IMR-90 (cell line): ENCODE measurements at regions not wholly inside any gene's neighbourhood (a gene's known extent, or its start where the extent isn't known, plus 50 kb on each side); places are given as distances from the start of the nearest gene placed in this dataset.

ENCODE experiments used
- ATAC-seq: fragments of 200-7000 bp; cut with Tn5 transposase; 2 replicates; pipeline ENCODE4 v1.9.1; 2020; ENCODE audit warnings: low read depth, mild to moderate bottlenecking, moderate library complexity
- BruUV-seq: library from RNA; stranded (reverse); fragments of 400-500 nt; replicated peaks from 2 replicates; lab custom pipeline; 2021; lab: Mats Ljungman, UMichigan
- CTCF ChIA-PET: fragments of 300-600 bp; formaldehyde crosslinking; extraction: SDS; loops from one replicate; lab custom pipeline; 2021; ENCODE audit warnings: antibody characterized with exemption; lab: Yijun Ruan, JAX
- POLR2A ChIA-PET: fragments of 300-600 bp; sonication (Branson Sonifier 250); formaldehyde crosslinking; loops from one replicate; lab custom pipeline; 2022; ENCODE audit warnings: antibody characterized with exemption; ENCODE audit not compliant: unreplicated experiment; lab: Charles Lee
- DNase-seq: peaks from one replicate; pipeline ENCODE4 v3.0.0; 2013
- H2AFZ ChIP-seq: replicated peaks from 2 replicates; pipeline ENCODE3; 2013; ENCODE audit warnings: low read length, mild to moderate bottlenecking; ENCODE audit not compliant: poor library complexity
- H2AK5ac ChIP-seq: 2 replicates; pipeline ENCODE4 v1.6.1; 2013; ENCODE audit warnings: low read depth, low read length, inconsistent platforms
- H2AK9ac ChIP-seq: replicated peaks from 2 replicates; pipeline ENCODE3; 2013; ENCODE audit warnings: mild to moderate bottlenecking, low read depth, low read length, moderate library complexity; ENCODE audit not compliant: poor library complexity
- H2BK120ac ChIP-seq: 2 replicates; pipeline ENCODE4 v1.6.1; 2013; ENCODE audit warnings: low read depth, low read length, inconsistent platforms
- H2BK15ac ChIP-seq: 3 replicates; pipeline ENCODE4 v1.6.1; 2013; ENCODE audit warnings: low read depth, low read length, inconsistent platforms
- H2BK20ac ChIP-seq: 2 replicates; pipeline ENCODE4 v1.6.1; 2013; ENCODE audit warnings: low read depth, mild to moderate bottlenecking, inconsistent platforms, low read length, moderate library complexity
- H2BK5ac ChIP-seq: 2 replicates; pipeline ENCODE4 v1.6.1; 2013; ENCODE audit warnings: mild to moderate bottlenecking, low read depth, low read length, inconsistent platforms; ENCODE audit not compliant: poor library complexity, severe bottlenecking
- H3K14ac ChIP-seq: replicated peaks from 2 replicates; pipeline ENCODE4 v1.6.1; 2013; ENCODE audit warnings: low read depth, low read length, inconsistent platforms
- H3K18ac ChIP-seq: 2 replicates; pipeline ENCODE4 v1.6.1; 2013; ENCODE audit warnings: low read depth, low read length, control low read depth
- H3K23ac ChIP-seq: 2 replicates; pipeline ENCODE4 v1.6.1; 2013; ENCODE audit warnings: low read depth, low read length, inconsistent platforms
- H3K27ac ChIP-seq: 2 replicates; pipeline ENCODE4 v1.5.1; 2013; ENCODE audit warnings: mild to moderate bottlenecking, control low read depth, low read length; ENCODE audit not compliant: insufficient read depth
- H3K27me3 ChIP-seq: 2 replicates; pipeline ENCODE4 v1.6.1; 2013; ENCODE audit warnings: low read length; ENCODE audit not compliant: control insufficient read depth, insufficient read depth
- H3K36me3 ChIP-seq: 2 replicates; pipeline ENCODE4 v1.6.1; 2013; ENCODE audit warnings: low read length, mixed read lengths; ENCODE audit not compliant: control insufficient read depth, insufficient read depth
- H3K4ac ChIP-seq: 2 replicates; pipeline ENCODE4 v1.6.1; 2013; ENCODE audit warnings: low read depth, low read length, inconsistent platforms
- H3K4me1 ChIP-seq: 2 replicates; pipeline ENCODE4 v1.6.1; 2013; ENCODE audit warnings: low read length, mixed read lengths; ENCODE audit not compliant: control insufficient read depth, insufficient read depth
- H3K4me2 ChIP-seq: 2 replicates; pipeline ENCODE4 v1.6.1; 2013; ENCODE audit warnings: low read depth, mild to moderate bottlenecking, control low read depth, low read length, moderate library complexity
- H3K4me3 ChIP-seq: 2 replicates; pipeline ENCODE4 v1.5.1; 2013; ENCODE audit warnings: low read depth, mild to moderate bottlenecking, control low read depth, low read length, moderate library complexity; ENCODE audit not compliant: insufficient read depth
- H3K56ac ChIP-seq: 2 replicates; pipeline ENCODE4 v1.6.1; 2013; ENCODE audit warnings: low read length, inconsistent platforms; ENCODE audit not compliant: insufficient read depth; ENCODE audit errors: extremely low read depth
- H3K79me1 ChIP-seq, 2 experiments: 2 replicates each; pipeline ENCODE4 v1.6.1; 2013; ENCODE audit warnings: low read length in 2 of 2, inconsistent platforms in 1 of 2, low read depth in 1 of 2
- H3K9ac ChIP-seq: 2 replicates; pipeline ENCODE4 v1.6.1; 2013; ENCODE audit warnings: low read depth, low read length, control low read depth
- H3K9me1 ChIP-seq: 2 replicates; pipeline ENCODE4 v1.6.1; 2013; ENCODE audit warnings: low read length, inconsistent platforms; ENCODE audit not compliant: insufficient read depth
- H3K9me3 ChIP-seq: 2 replicates; pipeline ENCODE4 v1.6.1; 2013; ENCODE audit warnings: low read length; ENCODE audit not compliant: control insufficient read depth, insufficient read depth
- H4K20me1 ChIP-seq: 2 replicates; pipeline ENCODE4 v1.6.1; 2013; ENCODE audit warnings: low read length, inconsistent platforms; ENCODE audit not compliant: insufficient read depth
- H4K5ac ChIP-seq: 2 replicates; pipeline ENCODE4 v1.6.1; 2013; ENCODE audit warnings: mild to moderate bottlenecking, low read depth, low read length, control low read depth
- H4K8ac ChIP-seq, 2 experiments: 2 replicates each; pipeline ENCODE4 v1.6.1; 2013; ENCODE audit warnings: low read depth in 2 of 2, low read length in 2 of 2, control low read depth in 1 of 2, inconsistent platforms in 1 of 2
- H4K91ac ChIP-seq: 2 replicates; pipeline ENCODE4 v1.6.1; 2013; ENCODE audit warnings: low read depth, low read length, inconsistent platforms; ENCODE audit not compliant: insufficient read depth
- MAFK ChIP-seq: IDR thresholded peaks from 2 replicates; pipeline ENCODE4 v1.6.1; 2012; ENCODE audit warnings: low read depth, low read length, improper control_type of control experiment
- NFE2L2 ChIP-seq: fragments of 150-350 bp; IDR thresholded peaks from 2 replicates; pipeline ENCODE4 v1.6.1; 2016; ENCODE audit warnings: low read depth, mild to moderate bottlenecking, low read length
- POLR2A ChIP-seq: IDR thresholded peaks from 2 replicates; pipeline ENCODE4 v1.6.1; 2012; ENCODE audit warnings: mild to moderate bottlenecking, low read depth, low read length
- RAD21 ChIP-seq: IDR thresholded peaks from 2 replicates; pipeline ENCODE4 v1.6.1; 2012; ENCODE audit warnings: low read length, improper control_type of control experiment
- RFX5 ChIP-seq: IDR thresholded peaks from 2 replicates; pipeline ENCODE4 v1.8.0; 2012; ENCODE audit warnings: low read depth, mild to moderate bottlenecking, low read length, moderate library complexity
- SMC3 ChIP-seq: fragments of 150-350 bp; IDR thresholded peaks from 2 replicates; pipeline ENCODE4 v1.6.1; 2016; ENCODE audit warnings: low read depth, mild to moderate bottlenecking, antibody characterized with exemption, low read length, moderate library complexity
- USF2 ChIP-seq: fragments of 150-350 bp; IDR thresholded peaks from 2 replicates; pipeline ENCODE4 v1.6.1; 2017; ENCODE audit warnings: mild to moderate bottlenecking, antibody characterized with exemption, low read length, low read depth
- WGBS, 2 experiments: methylation state at CpG; one replicate each; pipeline versions ENCODE4 v1.1.5 to v1.1.7; 2013; ENCODE audit warnings: missing lambda C conversion rate in 2 of 2; ENCODE audit not compliant: insufficient read length in 1 of 2; ENCODE audit errors: extremely low coverage in 2 of 2; 5-methylcytosine and 5-hydroxymethylcytosine counted together
- dilution Hi-C: fragments of 300-500 bp; cut with HindIII; formaldehyde crosslinking; loops from one replicate; pipeline ENCODE4 v1.14.3; 2018; ENCODE audit warnings: low sequenced_read_pairs; ENCODE audit not compliant: unreplicated experiment
- in situ Hi-C: fragments of 300-500 bp; cut with MboI; formaldehyde crosslinking; loops from 3 replicates; pipeline ENCODE4 v1.14.3; 2019; ENCODE audit warnings: low sequenced_read_pairs, inconsistent platforms, mixed read lengths
- intact Hi-C: fragments of 100-400 bp; cut with micrococcal nuclease; formaldehyde crosslinking; loops from 2 replicates; pipeline ENCODE4 v1.10.0; 2022

- Histone ChIP-seq H3K79me1 (no peaks in the 10 kb centered on the region), H2BK5ac (no peak overlapping the region), H3K56ac (no peak overlapping the region), H4K20me1 (no peaks in the 10 kb centered on the region), H3K27ac (no peak overlapping the region), H4K91ac (no peak overlapping the region), H3K18ac (no peak overlapping the region), H2BK15ac (no peak overlapping the region), H3K36me3 (no peaks in the 10 kb centered on the region), H2AK5ac (no peak overlapping the region), H3K4me1 (no peaks in the 10 kb centered on the region; the same call in 1 of the 2 replicates), H3K27me3 (no peaks in the 10 kb centered on the region), H2BK120ac (no peak overlapping the region), H3K4me2 (no peak overlapping the region), H3K4me3 (no peak overlapping the region), H2AFZ (no peak overlapping the region), H3K9ac (no peak overlapping the region), H3K23ac (no peak overlapping the region), H3K4ac (no peak overlapping the region), H3K9me1 (no peaks in the 10 kb centered on the region), H2AK9ac (no peak overlapping the region), H2BK20ac (no peak overlapping the region), H4K8ac (no peak overlapping the region), H3K14ac (no peak overlapping the region), H4K5ac (no peak overlapping the region), H3K9me3 (no peaks in the 10 kb centered on the region)
- WGBS, 2 experiments, result no CpG with 5 or more reads among the region's 3 CpGs
- dilution Hi-C loops (no loop called here), in situ Hi-C loops (no loop called here), intact Hi-C loops (no loop called here)
- no peak for DNase-seq
- POLR2A ChIA-PET, result no interaction called here
- ATAC-seq, result no peak
- no peak for TF ChIP-seq NFE2L2
- TF ChIP-seq RFX5, result no peak
- TF ChIP-seq MAFK, result no peak
- no peak for TF ChIP-seq USF2
- no peak for TF ChIP-seq RAD21
- no peak for TF ChIP-seq SMC3
- TF ChIP-seq POLR2A, result no peak
- CTCF ChIA-PET, result no interaction called here
- BruUV-seq, result no TSS peak
Observed at GRCh38 chr12:67761566-67761965, 113.0 kb downstream of the DYRK2 start.
